ENCODE measurements at regions not wholly inside any gene's neighbourhood (a gene's known extent, or its start where the extent isn't known, plus 50 kb on each side); places are given as distances from the start of the nearest gene placed in this dataset.

- ATAC-seq (replicated peaks in 1 of 2) (no peak), DNase-seq (no peak)
- no peak overlapping the region for H3K27ac Mint-ChIP-seq
- H3K9me3 Mint-ChIP-seq: peaks cover 3 to 5% of the 10 kb centered on the region in 2 donors
- H3K4me3 Mint-ChIP-seq: no peak overlapping the region
- H3K27me3 Mint-ChIP-seq (ENCODE audit: low read depth): no peaks in the 10 kb centered on the region
- H3K4me1 Mint-ChIP-seq (ENCODE audit: low read depth): no peaks in the 10 kb centered on the region
- peaks cover 3% of the 10 kb centered on the region in 2 donors for H3K36me3 Mint-ChIP-seq (ENCODE audit: insufficient read depth in 2 of 2)
These were observed 373.0 kb upstream of the SLITRK1 start for GRCh38 chr13:84255226-84255797.

- ATAC-seq (replicated peaks in 1 of 2) (no peak), DNase-seq (no peak)
- Mint-ChIP-seq H3K27ac (no peak overlapping the region), H3K4me1 (ENCODE audit: low read depth) (no peaks in the 10 kb centered on the region), H3K27me3 (ENCODE audit: low read depth) (no peaks in the 10 kb centered on the region), H3K9me3 (peaks cover 4% of the 10 kb centered on the region in 2 donors), H3K4me3 (no peak overlapping the region), H3K36me3 (ENCODE audit: insufficient read depth in 2 of 2) (peaks cover 3% of the 10 kb centered on the region in 2 donors)
These were observed 367.2 kb upstream of the SLITRK1 start for GRCh38 chr13:84249463-84249862.

- DNase-seq (no peak), ATAC-seq (replicated peaks in 1 of 2) (no peak)
- Mint-ChIP-seq H3K9me3 (no peaks in the 10 kb centered on the region), H3K36me3 (ENCODE audit: insufficient read depth in 2 of 2) (no peaks in the 10 kb centered on the region), H3K27me3 (ENCODE audit: low read depth) (no peaks in the 10 kb centered on the region), H3K27ac (no peak overlapping the region), H3K4me1 (ENCODE audit: low read depth) (no peaks in the 10 kb centered on the region), H3K4me3 (no peak overlapping the region)
These were observed 361.1 kb upstream of the SLITRK1 start for GRCh38 chr13:84243340-84243739.

GRCh38 chr13:84239032-84239431 is 356.8 kb upstream of the SLITRK1 start:
- H3K36me3 Mint-ChIP-seq (ENCODE audit: insufficient read depth in 2 of 2): no peaks in the 10 kb centered on the region
- ATAC-seq (replicated peaks in 1 of 2): no peak
- no peaks in the 10 kb centered on the region for H3K27me3 Mint-ChIP-seq (ENCODE audit: low read depth)
- no peaks in the 10 kb centered on the region for H3K9me3 Mint-ChIP-seq
- no peak for DNase-seq
- H3K4me1 Mint-ChIP-seq (ENCODE audit: low read depth): no peaks in the 10 kb centered on the region
- H3K4me3 Mint-ChIP-seq: no peak overlapping the region
- H3K27ac Mint-ChIP-seq: no peak overlapping the region

GRCh38 chr13:84238381-84238780 is 356.1 kb upstream of the SLITRK1 start:
- DNase-seq: no peak
- Mint-ChIP-seq H3K4me3 (no peak overlapping the region), H3K9me3 (no peaks in the 10 kb centered on the region), H3K36me3 (ENCODE audit: insufficient read depth in 2 of 2) (no peaks in the 10 kb centered on the region), H3K27me3 (ENCODE audit: low read depth) (no peaks in the 10 kb centered on the region), H3K27ac (no peak overlapping the region), H3K4me1 (ENCODE audit: low read depth) (no peaks in the 10 kb centered on the region)
- no peak for ATAC-seq (replicated peaks in 1 of 2)

- DNase-seq (no peak), ATAC-seq (replicated peaks in 1 of 2) (no peak)
- Mint-ChIP-seq H3K27me3 (ENCODE audit: low read depth) (no peaks in the 10 kb centered on the region), H3K4me3 (no peak overlapping the region), H3K36me3 (ENCODE audit: insufficient read depth in 2 of 2) (no peaks in the 10 kb centered on the region), H3K4me1 (ENCODE audit: low read depth) (no peaks in the 10 kb centered on the region), H3K27ac (no peak overlapping the region), H3K9me3 (no peaks in the 10 kb centered on the region)
These were observed 354.9 kb upstream of the SLITRK1 start for GRCh38 chr13:84237143-84237542.

GRCh38 chr13:84234416-84234815 is 352.1 kb upstream of the SLITRK1 start:
- Mint-ChIP-seq H3K36me3 (ENCODE audit: insufficient read depth in 2 of 2) (no peaks in the 10 kb centered on the region), H3K4me1 (ENCODE audit: low read depth) (no peaks in the 10 kb centered on the region), H3K9me3 (no peaks in the 10 kb centered on the region), H3K4me3 (no peak overlapping the region), H3K27me3 (ENCODE audit: low read depth) (no peaks in the 10 kb centered on the region), H3K27ac (no peak overlapping the region)
- DNase-seq (no peak), ATAC-seq (replicated peaks in 1 of 2) (no peak)

- no peaks in the 10 kb centered on the region for H3K36me3 Mint-ChIP-seq (ENCODE audit: insufficient read depth in 2 of 2)
- ATAC-seq (replicated peaks in 1 of 2): no peak
- no peaks in the 10 kb centered on the region for H3K9me3 Mint-ChIP-seq
These were observed 348.3 kb upstream of the SLITRK1 start for GRCh38 chr13:84230568-84230967.

GRCh38 chr13:84211048-84211447 is 328.8 kb upstream of the SLITRK1 start:
- Mint-ChIP-seq H3K4me1 (ENCODE audit: low read depth) (no peaks in the 10 kb centered on the region), H3K9me3 (peaks cover 0 to 3% of the 10 kb centered on the region in 2 donors), H3K27ac (no peak overlapping the region), H3K4me3 (no peak overlapping the region), H3K27me3 (ENCODE audit: low read depth) (no peaks in the 10 kb centered on the region), H3K36me3 (ENCODE audit: insufficient read depth in 2 of 2) (no peaks in the 10 kb centered on the region)
- ATAC-seq (replicated peaks in 1 of 2): no peak
- DNase-seq: no peak

More at GRCh38 chr13:84230568-84230967, 348.3 kb upstream of the SLITRK1 start:
- Mint-ChIP-seq H3K4me1 (ENCODE audit: low read depth) (no peaks in the 10 kb centered on the region), H3K27ac (no peak overlapping the region), H3K27me3 (ENCODE audit: low read depth) (no peaks in the 10 kb centered on the region), H3K4me3 (no peak overlapping the region)
- DNase-seq: no peak

GRCh38 chr13:84208246-84208910 is 326.1 kb upstream of the SLITRK1 start:
- no peaks in the 10 kb centered on the region for H3K9me3 Mint-ChIP-seq
- no peak for DNase-seq
- no peak for ATAC-seq (replicated peaks in 1 of 2)
- no peak overlapping the region for H3K27ac Mint-ChIP-seq
- no peak overlapping the region for H3K4me3 Mint-ChIP-seq
- no peaks in the 10 kb centered on the region for H3K36me3 Mint-ChIP-seq (ENCODE audit: insufficient read depth in 2 of 2)
- H3K4me1 Mint-ChIP-seq (ENCODE audit: low read depth): no peaks in the 10 kb centered on the region
- no peaks in the 10 kb centered on the region for H3K27me3 Mint-ChIP-seq (ENCODE audit: low read depth)

GRCh38 chr13:84207509-84207908 is 325.2 kb upstream of the SLITRK1 start:
- no peak overlapping the region for H3K4me3 Mint-ChIP-seq
- no peaks in the 10 kb centered on the region for H3K4me1 Mint-ChIP-seq (ENCODE audit: low read depth)
- no peaks in the 10 kb centered on the region for H3K36me3 Mint-ChIP-seq (ENCODE audit: insufficient read depth in 2 of 2)
- H3K27me3 Mint-ChIP-seq (ENCODE audit: low read depth): no peaks in the 10 kb centered on the region
- ATAC-seq (replicated peaks in 1 of 2) (no peak), DNase-seq (no peak)
- no peak overlapping the region for H3K27ac Mint-ChIP-seq
- H3K9me3 Mint-ChIP-seq: no peaks in the 10 kb centered on the region

- Mint-ChIP-seq H3K27me3 (ENCODE audit: low read depth) (no peaks in the 10 kb centered on the region), H3K4me3 (no peak overlapping the region), H3K27ac (no peak overlapping the region), H3K4me1 (ENCODE audit: low read depth) (peaks cover 5% of the 10 kb centered on the region), H3K36me3 (ENCODE audit: insufficient read depth in 2 of 2) (no peaks in the 10 kb centered on the region), H3K9me3 (peaks cover 2 to 3% of the 10 kb centered on the region in 2 donors)
- DNase-seq: no peak
- no peak for ATAC-seq (replicated peaks in 1 of 2)
These were observed 318.7 kb upstream of the SLITRK1 start for GRCh38 chr13:84200971-84201370.

- H3K27me3 Mint-ChIP-seq (ENCODE audit: low read depth): no peaks in the 10 kb centered on the region
- no peaks in the 10 kb centered on the region for H3K4me1 Mint-ChIP-seq (ENCODE audit: low read depth)
- ATAC-seq (replicated peaks in 1 of 2) (no peak), DNase-seq (no peak)
- no peaks in the 10 kb centered on the region for H3K36me3 Mint-ChIP-seq (ENCODE audit: insufficient read depth in 2 of 2)
- H3K4me3 Mint-ChIP-seq: no peak overlapping the region
- no peak overlapping the region for H3K27ac Mint-ChIP-seq
- peaks cover 3 to 4% of the 10 kb centered on the region in 2 donors for H3K9me3 Mint-ChIP-seq
These were observed 309.9 kb upstream of the SLITRK1 start for GRCh38 chr13:84192125-84192524.

GRCh38 chr13:84191139-84191538 is 308.9 kb upstream of the SLITRK1 start:
- Mint-ChIP-seq H3K36me3 (ENCODE audit: insufficient read depth in 2 of 2) (no peaks in the 10 kb centered on the region), H3K27ac (no peak overlapping the region), H3K4me1 (ENCODE audit: low read depth) (no peaks in the 10 kb centered on the region), H3K4me3 (no peak overlapping the region), H3K9me3 (peaks cover 1 to 2% of the 10 kb centered on the region in 2 donors), H3K27me3 (ENCODE audit: low read depth) (no peaks in the 10 kb centered on the region)
- DNase-seq: no peak
- ATAC-seq (replicated peaks in 1 of 2): no peak
